B cell (primary cell): ENCODE measurements at regions not wholly inside any gene's neighbourhood (a gene's known extent, or its start where the extent isn't known, plus 50 kb on each side); places are given as distances from the start of the nearest gene placed in this dataset.

Experiments
- CTCF ChIP-seq: fragments of 200-600 bp; IDR thresholded peaks from one replicate; pipeline ENCODE4 v1.8.0; 2022; ENCODE audit warnings: antibody characterized with exemption, mild to moderate bottlenecking
- EZH2 ChIP-seq: IDR thresholded peaks from 2 replicates; pipeline ENCODE4 v1.6.1; 2012; ENCODE audit warnings: borderline replicate concordance, low read depth, mild to moderate bottlenecking, moderate library complexity, low read length; ENCODE audit not compliant: insufficient read depth, poor library complexity, severe bottlenecking

GRCh38 chr18:65403534-65403933 lies 347.3 kb upstream of the CDH7 start:
- no peak for TF ChIP-seq CTCF
- TF ChIP-seq EZH2, result no peak
